ENCODE measurements at regions not wholly inside any gene's neighbourhood (a gene's known extent, or its start where the extent isn't known, plus 50 kb on each side); places are given as distances from the start of the nearest gene placed in this dataset.

DNA sequence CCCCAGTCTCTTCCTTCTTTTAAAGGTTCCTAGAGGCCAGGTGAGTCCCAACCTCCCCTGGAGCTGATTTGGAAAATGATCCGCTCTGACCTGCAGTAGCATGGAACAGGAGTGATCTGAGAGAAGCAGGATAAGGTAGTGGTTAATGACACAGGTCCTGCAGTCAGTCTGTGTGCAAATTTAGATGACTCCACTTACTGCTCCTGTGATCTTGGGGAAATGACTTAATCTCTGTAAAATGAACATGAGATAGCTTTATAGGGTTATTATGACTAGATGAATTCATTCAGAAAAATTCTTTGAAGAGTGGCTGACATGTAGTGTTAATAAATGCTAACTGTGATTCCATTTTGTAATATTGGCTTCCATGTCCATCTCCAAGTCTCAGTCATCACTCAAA lies 374.9 kb upstream of the CAMK1G start:
- TF ChIP-seq, protein P1, sequence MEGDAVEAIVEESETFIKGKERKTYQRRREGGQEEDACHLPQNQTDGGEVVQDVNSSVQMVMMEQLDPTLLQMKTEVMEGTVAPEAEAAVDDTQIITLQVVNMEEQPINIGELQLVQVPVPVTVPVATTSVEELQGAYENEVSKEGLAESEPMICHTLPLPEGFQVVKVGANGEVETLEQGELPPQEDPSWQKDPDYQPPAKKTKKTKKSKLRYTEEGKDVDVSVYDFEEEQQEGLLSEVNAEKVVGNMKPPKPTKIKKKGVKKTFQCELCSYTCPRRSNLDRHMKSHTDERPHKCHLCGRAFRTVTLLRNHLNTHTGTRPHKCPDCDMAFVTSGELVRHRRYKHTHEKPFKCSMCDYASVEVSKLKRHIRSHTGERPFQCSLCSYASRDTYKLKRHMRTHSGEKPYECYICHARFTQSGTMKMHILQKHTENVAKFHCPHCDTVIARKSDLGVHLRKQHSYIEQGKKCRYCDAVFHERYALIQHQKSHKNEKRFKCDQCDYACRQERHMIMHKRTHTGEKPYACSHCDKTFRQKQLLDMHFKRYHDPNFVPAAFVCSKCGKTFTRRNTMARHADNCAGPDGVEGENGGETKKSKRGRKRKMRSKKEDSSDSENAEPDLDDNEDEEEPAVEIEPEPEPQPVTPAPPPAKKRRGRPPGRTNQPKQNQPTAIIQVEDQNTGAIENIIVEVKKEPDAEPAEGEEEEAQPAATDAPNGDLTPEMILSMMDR (IDR thresholded peaks at IDR 0.05), result no peak
- TF ChIP-seq POLR2A (IDR thresholded peaks at IDR 0.05), result no peak

Data from lower leg skin (tissue), 3 donors.